ENCODE measurements at regions not wholly inside any gene's neighbourhood (a gene's known extent, or its start where the extent isn't known, plus 50 kb on each side); places are given as distances from the start of the nearest gene placed in this dataset.

DNA sequence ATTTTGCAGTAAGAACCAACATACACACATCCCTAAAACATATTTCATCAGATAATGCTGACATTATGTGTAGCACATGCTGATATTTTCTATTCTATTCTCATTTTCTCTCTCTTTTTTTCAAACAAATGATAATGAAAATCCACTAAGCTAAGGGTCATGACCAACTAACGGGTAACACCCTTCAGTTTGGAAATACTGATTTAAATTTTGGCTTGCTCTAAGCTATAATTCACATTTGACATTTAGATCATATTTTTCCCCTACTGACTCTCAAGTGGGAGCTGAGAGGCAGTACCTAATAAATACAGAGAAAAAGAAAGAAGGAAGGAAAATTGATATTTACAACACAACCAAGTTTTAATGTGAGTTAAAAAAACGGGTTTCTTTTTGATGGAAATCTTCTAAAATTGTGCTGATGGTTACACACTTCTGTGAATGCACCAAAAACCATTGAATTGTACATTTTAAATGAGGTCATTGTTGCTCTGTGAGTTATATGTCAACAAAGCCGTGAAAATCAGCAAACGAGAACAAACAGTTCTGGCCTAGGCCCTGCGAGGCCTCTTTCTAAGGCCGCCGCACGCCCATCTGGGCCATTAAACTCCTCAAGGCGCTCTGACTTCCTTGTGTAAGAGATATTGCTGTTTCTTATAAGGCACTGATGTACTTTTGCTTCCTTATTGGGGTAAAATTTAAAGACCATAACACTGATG is 124.2 kb downstream of the GALR1 start:
- no peaks in the 10 kb centered on the region for H3K36me3 ChIP-seq
- H3K4me3 ChIP-seq: no peak overlapping the region
- no peak for DNase-seq (ENCODE audit: low spot score in 2 of 2)
- H3K4me1 ChIP-seq: no peaks in the 10 kb centered on the region
- TF ChIP-seq, protein P1, sequence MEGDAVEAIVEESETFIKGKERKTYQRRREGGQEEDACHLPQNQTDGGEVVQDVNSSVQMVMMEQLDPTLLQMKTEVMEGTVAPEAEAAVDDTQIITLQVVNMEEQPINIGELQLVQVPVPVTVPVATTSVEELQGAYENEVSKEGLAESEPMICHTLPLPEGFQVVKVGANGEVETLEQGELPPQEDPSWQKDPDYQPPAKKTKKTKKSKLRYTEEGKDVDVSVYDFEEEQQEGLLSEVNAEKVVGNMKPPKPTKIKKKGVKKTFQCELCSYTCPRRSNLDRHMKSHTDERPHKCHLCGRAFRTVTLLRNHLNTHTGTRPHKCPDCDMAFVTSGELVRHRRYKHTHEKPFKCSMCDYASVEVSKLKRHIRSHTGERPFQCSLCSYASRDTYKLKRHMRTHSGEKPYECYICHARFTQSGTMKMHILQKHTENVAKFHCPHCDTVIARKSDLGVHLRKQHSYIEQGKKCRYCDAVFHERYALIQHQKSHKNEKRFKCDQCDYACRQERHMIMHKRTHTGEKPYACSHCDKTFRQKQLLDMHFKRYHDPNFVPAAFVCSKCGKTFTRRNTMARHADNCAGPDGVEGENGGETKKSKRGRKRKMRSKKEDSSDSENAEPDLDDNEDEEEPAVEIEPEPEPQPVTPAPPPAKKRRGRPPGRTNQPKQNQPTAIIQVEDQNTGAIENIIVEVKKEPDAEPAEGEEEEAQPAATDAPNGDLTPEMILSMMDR (IDR thresholded peaks at IDR 0.05): no peak
- TF ChIP-seq POLR2AphosphoS5 (IDR thresholded peaks at IDR 0.05): no peak
- no peaks in the 10 kb centered on the region for H3K27me3 ChIP-seq
- H3K9me3 ChIP-seq: peaks cover 5 to 15% of the 10 kb centered on the region in 2 donors
- intact Hi-C loops (cut with DNase I; ENCODE audit: low total_unique reads): no loop called here
- H3K27ac ChIP-seq: no peak overlapping the region

DNA sequence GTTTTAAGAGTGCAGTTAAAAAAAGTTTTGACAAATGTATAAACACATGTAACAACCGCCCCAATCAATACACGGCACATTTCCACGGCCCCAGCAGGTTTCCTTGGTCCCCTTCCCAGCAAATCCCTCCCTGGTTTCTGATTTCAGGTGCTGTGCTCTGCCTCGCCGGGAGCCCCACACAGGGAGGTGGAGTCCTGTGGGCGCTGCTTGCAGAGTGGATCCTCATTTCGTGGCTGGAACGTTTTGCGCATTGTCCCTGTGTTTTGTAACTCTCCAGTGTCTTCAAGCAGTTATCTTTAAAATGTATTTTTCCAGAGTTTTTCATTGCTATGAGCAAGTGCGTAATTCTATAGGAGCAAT is 124.8 kb downstream of the GALR1 start:
- no peak overlapping the region for H3K4me3 ChIP-seq
- TF ChIP-seq, protein P1 (IDR thresholded peaks at IDR 0.05): no peak
- TF ChIP-seq POLR2AphosphoS5 (IDR thresholded peaks at IDR 0.05) (no peak), POLR2A (IDR thresholded peaks at IDR 0.05) (no peak)
- no peaks in the 10 kb centered on the region for H3K27me3 ChIP-seq
- no peak for DNase-seq (ENCODE audit: low spot score in 2 of 2)
- no peak overlapping the region for H3K27ac ChIP-seq
- H3K9me3 ChIP-seq: peaks cover 5 to 9% of the 10 kb centered on the region in 2 donors
- intact Hi-C loops (cut with DNase I; ENCODE audit: low total_unique reads): no loop called here
- no peaks in the 10 kb centered on the region for H3K36me3 ChIP-seq
- H3K4me1 ChIP-seq: no peaks in the 10 kb centered on the region

DNA sequence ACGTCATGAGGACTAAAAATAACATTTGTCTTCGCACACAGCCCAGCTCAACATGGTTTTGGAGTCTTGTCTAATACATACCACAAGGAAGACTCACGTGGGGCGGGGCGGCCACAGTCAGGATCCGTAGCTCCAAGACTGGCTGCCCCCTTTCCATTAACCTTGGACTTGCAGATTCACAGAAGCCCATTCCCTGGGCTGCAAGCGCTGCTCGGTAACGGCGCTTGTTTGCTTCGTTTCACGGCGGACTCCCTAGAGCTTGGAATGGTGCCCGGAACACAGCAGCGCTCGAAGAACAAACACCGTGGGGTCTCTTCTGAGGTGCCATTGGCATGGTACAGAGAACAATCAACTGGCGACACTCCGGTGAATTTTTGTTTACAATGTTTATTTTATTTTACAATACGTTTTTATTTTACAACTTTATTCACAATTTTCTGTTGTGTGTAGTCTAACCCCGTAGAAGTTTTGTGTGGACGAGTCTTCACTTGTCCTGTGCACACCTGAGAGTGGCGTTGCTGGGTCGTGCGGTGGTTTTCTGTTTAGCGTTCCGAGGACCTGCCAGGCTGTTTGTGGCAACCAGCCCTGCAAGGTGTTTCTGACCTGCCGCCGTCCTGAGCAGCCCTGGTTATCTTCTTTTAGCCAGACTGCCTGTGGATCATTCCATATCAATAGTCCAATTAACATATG is 126.5 kb downstream of the GALR1 start:
- Histone ChIP-seq H3K27me3 (no peaks in the 10 kb centered on the region), H3K4me1 (no peaks in the 10 kb centered on the region), H3K36me3 (no peaks in the 10 kb centered on the region), H3K27ac (no peak overlapping the region), H3K4me3 (no peak overlapping the region), H3K9me3 (no peaks in the 10 kb centered on the region)
- TF ChIP-seq, protein P1 (IDR thresholded peaks at IDR 0.05): no peak
- TF ChIP-seq POLR2AphosphoS5 (IDR thresholded peaks at IDR 0.05): no peak
- no peak for TF ChIP-seq POLR2A (IDR thresholded peaks at IDR 0.05)
- no peak for DNase-seq (ENCODE audit: low spot score in 2 of 2)
- intact Hi-C loops (cut with DNase I; ENCODE audit: low total_unique reads): no loop called here

GRCh38 chr18:77376733-77377094 is 127.1 kb downstream of the GALR1 start:
- DNase-seq (ENCODE audit: low spot score in 2 of 2): no peak
- no peaks in the 10 kb centered on the region for H3K4me1 ChIP-seq
- TF ChIP-seq, protein P1 (IDR thresholded peaks at IDR 0.05): no peak
- TF ChIP-seq POLR2AphosphoS5 (IDR thresholded peaks at IDR 0.05): no peak
- no peak for TF ChIP-seq POLR2A (IDR thresholded peaks at IDR 0.05)
- intact Hi-C loops (cut with DNase I; ENCODE audit: low total_unique reads): no loop called here
- no peak overlapping the region for H3K4me3 ChIP-seq
- H3K9me3 ChIP-seq: no peaks in the 10 kb centered on the region
- no peaks in the 10 kb centered on the region for H3K36me3 ChIP-seq
- H3K27ac ChIP-seq: no peak overlapping the region
- H3K27me3 ChIP-seq: no peaks in the 10 kb centered on the region

DNA sequence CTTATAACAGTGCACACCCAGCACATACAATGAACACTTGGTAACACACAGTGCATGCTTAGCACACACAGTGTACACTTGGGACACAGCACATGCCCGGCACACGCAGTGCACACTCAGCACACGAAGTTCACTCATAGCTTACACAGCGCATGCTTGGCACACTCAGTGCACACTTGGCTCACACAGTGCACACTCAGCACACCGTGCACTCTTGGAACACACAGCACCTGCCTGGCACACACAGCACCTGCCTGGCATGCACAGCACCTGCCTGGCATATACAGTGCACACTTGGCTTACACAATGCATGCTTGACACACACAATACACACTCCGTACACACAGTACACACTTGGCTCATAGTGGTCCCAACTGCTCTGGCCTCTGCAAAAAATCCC is 128.2 kb downstream of the GALR1 start:
- no peak for TF ChIP-seq POLR2AphosphoS5 (IDR thresholded peaks at IDR 0.05)
- TF ChIP-seq, protein P1 (IDR thresholded peaks at IDR 0.05): no peak
- TF ChIP-seq POLR2A (IDR thresholded peaks at IDR 0.05): no peak
- no peaks in the 10 kb centered on the region for H3K27me3 ChIP-seq
- no peaks in the 10 kb centered on the region for H3K4me1 ChIP-seq
- H3K27ac ChIP-seq: no peak overlapping the region
- no peaks in the 10 kb centered on the region for H3K9me3 ChIP-seq
- DNase-seq (ENCODE audit: low spot score in 2 of 2): no peak
- intact Hi-C loops (cut with DNase I; ENCODE audit: low total_unique reads): no loop called here
- H3K36me3 ChIP-seq: no peaks in the 10 kb centered on the region
- no peak overlapping the region for H3K4me3 ChIP-seq
